ENCODE measurements at regions not wholly inside any gene's neighbourhood (a gene's known extent, or its start where the extent isn't known, plus 50 kb on each side); places are given as distances from the start of the nearest gene placed in this dataset.
"Not testable (repeated sequence)": the region's sequence is repeated elsewhere in the genome, so short reads cannot be mapped to it uniquely, and the experiment has no call there.

DNA sequence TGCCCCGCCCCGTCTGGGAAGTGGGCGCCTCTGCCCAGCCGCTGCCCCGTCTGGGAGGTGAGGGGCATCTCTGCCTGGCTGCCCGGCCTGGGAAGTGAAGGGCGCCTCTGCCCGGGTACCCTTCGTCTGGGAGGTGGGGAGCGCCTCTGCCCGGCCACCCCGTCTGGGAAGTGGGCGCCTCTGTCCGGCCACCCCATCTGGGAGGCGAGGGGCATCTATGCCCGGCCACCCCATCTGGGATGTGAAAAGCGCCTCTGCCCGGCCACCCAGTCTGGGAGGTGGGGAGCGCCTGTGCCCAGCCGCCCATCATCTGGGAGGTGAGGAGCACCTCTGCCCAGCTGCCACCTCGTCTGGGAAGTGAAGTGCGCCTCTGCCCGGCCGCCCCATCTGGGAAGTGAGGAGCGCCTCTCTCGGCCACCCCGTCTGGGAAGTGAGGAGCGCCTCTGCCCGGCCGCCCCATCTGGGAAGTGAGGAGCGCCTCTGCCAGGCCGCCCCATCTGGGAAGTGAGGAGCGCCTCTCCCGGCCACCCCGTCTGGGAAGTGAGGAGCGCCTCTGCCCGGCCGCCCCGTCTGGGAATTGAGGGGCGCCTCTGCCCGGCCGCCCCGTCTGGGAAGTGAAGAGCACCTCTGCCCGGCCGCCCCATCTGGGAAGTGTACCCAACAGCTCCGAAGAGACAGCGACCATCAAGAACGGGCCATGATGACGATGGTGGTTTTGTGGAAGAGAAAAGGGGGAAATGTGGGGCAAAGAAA is 58.3 kb upstream of the PARP8 start:
- TF ChIP-seq, protein P1, sequence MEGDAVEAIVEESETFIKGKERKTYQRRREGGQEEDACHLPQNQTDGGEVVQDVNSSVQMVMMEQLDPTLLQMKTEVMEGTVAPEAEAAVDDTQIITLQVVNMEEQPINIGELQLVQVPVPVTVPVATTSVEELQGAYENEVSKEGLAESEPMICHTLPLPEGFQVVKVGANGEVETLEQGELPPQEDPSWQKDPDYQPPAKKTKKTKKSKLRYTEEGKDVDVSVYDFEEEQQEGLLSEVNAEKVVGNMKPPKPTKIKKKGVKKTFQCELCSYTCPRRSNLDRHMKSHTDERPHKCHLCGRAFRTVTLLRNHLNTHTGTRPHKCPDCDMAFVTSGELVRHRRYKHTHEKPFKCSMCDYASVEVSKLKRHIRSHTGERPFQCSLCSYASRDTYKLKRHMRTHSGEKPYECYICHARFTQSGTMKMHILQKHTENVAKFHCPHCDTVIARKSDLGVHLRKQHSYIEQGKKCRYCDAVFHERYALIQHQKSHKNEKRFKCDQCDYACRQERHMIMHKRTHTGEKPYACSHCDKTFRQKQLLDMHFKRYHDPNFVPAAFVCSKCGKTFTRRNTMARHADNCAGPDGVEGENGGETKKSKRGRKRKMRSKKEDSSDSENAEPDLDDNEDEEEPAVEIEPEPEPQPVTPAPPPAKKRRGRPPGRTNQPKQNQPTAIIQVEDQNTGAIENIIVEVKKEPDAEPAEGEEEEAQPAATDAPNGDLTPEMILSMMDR (IDR thresholded peaks at IDR 0.05; ENCODE audit: insufficient read depth, low read length): not testable (repeated sequence)
- TF ChIP-seq POLR2AphosphoS5 (IDR thresholded peaks at IDR 0.05; ENCODE audit: low read depth): not testable (repeated sequence)

All from HL-60 (cell line).